SU-DHL-6 (cell line): ENCODE measurements at regions not wholly inside any gene's neighbourhood (a gene's known extent, or its start where the extent isn't known, plus 50 kb on each side); places are given as distances from the start of the nearest gene placed in this dataset.

Experiments
- CTCF ChIP-seq: fragments of 200-600 bp; sonication (generic); IDR thresholded peaks from one replicate; pipeline ENCODE4 v1.5.1; 2017; ENCODE audit warnings: antibody characterized with exemption, mild to moderate bottlenecking, low read length, moderate library complexity; ENCODE audit not compliant: insufficient read depth, poor library complexity, severe bottlenecking
- EZH2phosphoT487 ChIP-seq: fragments of 200-600 bp; sonication (generic), shearing (Covaris generic); conservative IDR thresholded peaks from 2 replicates; pipeline ENCODE4 v1.6.1; 2018; ENCODE audit warnings: mild to moderate bottlenecking, antibody characterized with exemption, low read length, moderate library complexity, mixed read lengths

GRCh38 chr4:53800741-53801140, 209.5 kb upstream of the LNX1 start:
- TF ChIP-seq CTCF (no peak), EZH2phosphoT487 (no peak)
